SK-N-SH treated with all-trans-retinoic acid at 6 μM for 48 hours (cell line): ENCODE measurements at regions not wholly inside any gene's neighbourhood (a gene's known extent, or its start where the extent isn't known, plus 50 kb on each side); places are given as distances from the start of the nearest gene placed in this dataset.

Source experiments
- CSDC2 ChIP-seq: fragments of 250-450 bp; sonication (Bioruptor Pico); IDR thresholded peaks from 2 replicates; pipeline ENCODE4 v1.5.0; 2020; ENCODE audit warnings: mild to moderate bottlenecking, moderate library complexity
- ISL1 ChIP-seq: fragments of 250-450 bp; sonication (Bioruptor Pico); IDR thresholded peaks from 2 replicates; pipeline ENCODE4 v2.1.2; 2022; ENCODE audit warnings: mild to moderate bottlenecking, moderate library complexity
- PATZ1 ChIP-seq: fragments of 250-450 bp; sonication (Bioruptor Pico); IDR thresholded peaks from 2 replicates; pipeline ENCODE4 v1.8.0; 2020; ENCODE audit warnings: mild to moderate bottlenecking, moderate library complexity, borderline replicate concordance
- POU6F1 ChIP-seq: fragments of 250-450 bp; sonication (Bioruptor Pico); IDR thresholded peaks from 2 replicates; pipeline ENCODE4 v1.8.0; 2021; ENCODE audit warnings: low read depth, mild to moderate bottlenecking, moderate library complexity, borderline replicate concordance
- SNAI2 ChIP-seq: fragments of 250-450 bp; sonication (Bioruptor Pico); IDR thresholded peaks from 2 replicates; pipeline ENCODE4 v1.5.0; 2020; ENCODE audit warnings: mild to moderate bottlenecking, moderate library complexity
- TCF4 ChIP-seq: fragments of 250-450 bp; sonication (Bioruptor Pico); IDR thresholded peaks from 2 replicates; pipeline ENCODE4 v1.8.0; 2021; ENCODE audit warnings: mild to moderate bottlenecking, moderate library complexity, borderline replicate concordance
- ZNF565 ChIP-seq: fragments of 450-650 bp; formaldehyde crosslinking; conservative IDR thresholded peaks from 2 replicates; pipeline ENCODE4 v1.5.0; 2020; ENCODE audit warnings: low read depth, mild to moderate bottlenecking, moderate library complexity

- TF ChIP-seq ZNF565 (CRISPR knock-in tag) (no peak), PATZ1 (CRISPR knock-in tag) (no peak), SNAI2 (CRISPR knock-in tag) (no peak), POU6F1 (CRISPR knock-in tag) (no peak), TCF4 (no peak), ISL1 (CRISPR knock-in tag) (no peak), CSDC2 (CRISPR knock-in tag) (no peak)
Measured at GRCh38 chr10:107657851-107658250, 493.3 kb upstream of the SORCS1 start.
